ENCODE measurements at regions not wholly inside any gene's neighbourhood (a gene's known extent, or its start where the extent isn't known, plus 50 kb on each side); places are given as distances from the start of the nearest gene placed in this dataset.

DNA sequence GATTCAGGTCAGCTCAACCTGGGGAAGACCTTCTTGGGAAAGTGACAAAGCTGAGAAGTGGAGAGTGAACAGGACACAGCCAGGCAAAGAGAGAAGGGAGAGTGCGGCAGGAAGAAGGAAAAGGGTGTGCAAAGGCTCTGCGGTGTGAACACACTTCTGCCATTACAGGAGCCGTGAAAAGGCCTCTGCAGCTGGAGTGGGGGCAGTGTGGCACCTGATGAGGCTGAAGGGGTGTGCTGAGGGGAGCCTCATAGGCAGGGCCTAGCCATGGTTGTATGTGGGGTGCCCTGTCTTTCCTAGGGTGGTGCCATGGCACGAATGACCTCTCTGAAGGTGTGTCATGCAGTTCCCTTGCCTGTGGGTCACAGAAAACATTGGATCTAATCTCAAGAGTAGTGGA is 347.6 kb downstream of the CYRIA start:
- TF ChIP-seq SNAI2 (CRISPR knock-in tag; IDR thresholded peaks at IDR 0.05): no peak
- no peak for TF ChIP-seq TCF4 (CRISPR knock-in tag; IDR thresholded peaks at IDR 0.05; ENCODE audit: borderline replicate concordance)
- no peak for TF ChIP-seq PATZ1 (CRISPR knock-in tag; IDR thresholded peaks at IDR 0.05; ENCODE audit: borderline replicate concordance)
- TF ChIP-seq ARNTL (CRISPR knock-in tag; IDR thresholded peaks at IDR 0.05; ENCODE audit: borderline replicate concordance, low read depth): no peak
- TF ChIP-seq ZFP30 (CRISPR knock-in tag; IDR thresholded peaks at IDR 0.05): no peak
- TF ChIP-seq, protein P1, sequence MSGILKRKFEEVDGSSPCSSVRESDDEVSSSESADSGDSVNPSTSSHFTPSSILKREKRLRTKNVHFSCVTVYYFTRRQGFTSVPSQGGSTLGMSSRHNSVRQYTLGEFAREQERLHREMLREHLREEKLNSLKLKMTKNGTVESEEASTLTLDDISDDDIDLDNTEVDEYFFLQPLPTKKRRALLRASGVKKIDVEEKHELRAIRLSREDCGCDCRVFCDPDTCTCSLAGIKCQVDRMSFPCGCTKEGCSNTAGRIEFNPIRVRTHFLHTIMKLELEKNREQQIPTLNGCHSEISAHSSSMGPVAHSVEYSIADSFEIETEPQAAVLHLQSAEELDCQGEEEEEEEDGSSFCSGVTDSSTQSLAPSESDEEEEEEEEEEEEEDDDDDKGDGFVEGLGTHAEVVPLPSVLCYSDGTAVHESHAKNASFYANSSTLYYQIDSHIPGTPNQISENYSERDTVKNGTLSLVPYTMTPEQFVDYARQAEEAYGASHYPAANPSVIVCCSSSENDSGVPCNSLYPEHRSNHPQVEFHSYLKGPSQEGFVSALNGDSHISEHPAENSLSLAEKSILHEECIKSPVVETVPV (CRISPR knock-in tag; IDR thresholded peaks at IDR 0.05): no peak
- no peak for TF ChIP-seq GLIS3 (CRISPR knock-in tag; IDR thresholded peaks at IDR 0.05)
- TF ChIP-seq TOX (CRISPR knock-in tag; IDR thresholded peaks at IDR 0.05; ENCODE audit: borderline replicate concordance): no peak
